ENCODE measurements at regions not wholly inside any gene's neighbourhood (a gene's known extent, or its start where the extent isn't known, plus 50 kb on each side); places are given as distances from the start of the nearest gene placed in this dataset.
A peak's percentile ranks its signal among the peaks of the same experiment; 100 is the strongest.
"Not testable (repeated sequence)": the region's sequence is repeated elsewhere in the genome, so short reads cannot be mapped to it uniquely, and the experiment has no call there.

- Histone ChIP-seq H3K9ac (no peak overlapping the region), H3K4me3 (no peak overlapping the region), H3K36me3 (ENCODE audit: low read depth) (no peaks in the 10 kb centered on the region), H3K4me1 (ENCODE audit: insufficient read depth) (peaks cover 10% of the 10 kb centered on the region), H3K9me3 (ENCODE audit: low read depth) (no peaks in the 10 kb centered on the region), H3K9me2 (ENCODE audit: insufficient read depth) (no peaks in the 10 kb centered on the region), H3K27me3 (replicated peaks; ENCODE audit: insufficient read depth) (no peaks in the 10 kb centered on the region), H3F3A (ENCODE audit: insufficient read depth) (no peaks in the 10 kb centered on the region; the same call in 1 of the 2 replicates), H2AFZ (no peak overlapping the region), H3K4me2 (ENCODE audit: unreplicated experiment) (peak overlapping the region; percentile 28), H3K79me2 (ENCODE audit: insufficient read depth) (no peaks in the 10 kb centered on the region), H3K27ac (no peak overlapping the region), H4K20me1 (ENCODE audit: insufficient read depth) (no peaks in the 10 kb centered on the region)
- in situ Hi-C loops (cut with MboI) = no loop called here
- peak; percentile 50 for DNase-seq
- 1 to 7% methylated on average over 4 of the region's 4 CpGs for WGBS, 2 experiments (ENCODE audit: low coverage in 1 of 2, low lambda C conversion rate in 2 of 2, missing lambda C conversion rate in 2 of 2)
- TF ChIP-seq EZH2 (IDR thresholded peaks at IDR 0.05; ENCODE audit: insufficient read depth, poor library complexity, severe bottlenecking) (no peak), EZH2phosphoT487 (IDR thresholded peaks at IDR 0.05; ENCODE audit: insufficient read depth, low read depth) (no peak)
These were observed 600.0 kb downstream of the KCTD12 start for GRCh38 chr13:76286178-76286577.

- no peak overlapping the region for H3K27ac ChIP-seq
- in situ Hi-C loops (cut with MboI) = no loop called here
- no peak for DNase-seq
- H3K4me2 ChIP-seq (ENCODE audit: unreplicated experiment) = no peak overlapping the region
- no peak overlapping the region for H3K4me3 ChIP-seq
- peaks cover 10% of the 10 kb centered on the region for H3K4me1 ChIP-seq (ENCODE audit: insufficient read depth)
- no peaks in the 10 kb centered on the region for H4K20me1 ChIP-seq (ENCODE audit: insufficient read depth)
- H3K9me3 ChIP-seq (ENCODE audit: low read depth) = no peaks in the 10 kb centered on the region
- no peaks in the 10 kb centered on the region; the same call in 1 of the 2 replicates for H3F3A ChIP-seq (ENCODE audit: insufficient read depth)
- no peak for TF ChIP-seq EZH2 (IDR thresholded peaks at IDR 0.05; ENCODE audit: insufficient read depth, poor library complexity, severe bottlenecking)
- TF ChIP-seq EZH2phosphoT487 (IDR thresholded peaks at IDR 0.05; ENCODE audit: insufficient read depth, low read depth) = no peak
- H3K9me2 ChIP-seq (ENCODE audit: insufficient read depth) = no peaks in the 10 kb centered on the region
- H3K36me3 ChIP-seq (ENCODE audit: low read depth) = no peaks in the 10 kb centered on the region
- no peak overlapping the region for H2AFZ ChIP-seq
- H3K9ac ChIP-seq = no peak overlapping the region
- H3K79me2 ChIP-seq (ENCODE audit: insufficient read depth) = no peaks in the 10 kb centered on the region
- no peaks in the 10 kb centered on the region for H3K27me3 ChIP-seq (replicated peaks; ENCODE audit: insufficient read depth)
- 78 to 87% methylated on average over 6 of the region's 6 CpGs for WGBS, 2 experiments (ENCODE audit: low coverage in 1 of 2, low lambda C conversion rate in 2 of 2, missing lambda C conversion rate in 2 of 2)
These were observed 600.7 kb downstream of the KCTD12 start for GRCh38 chr13:76285463-76285862.

- H3K4me2 ChIP-seq (ENCODE audit: unreplicated experiment); H3K27ac ChIP-seq; H4K20me1 ChIP-seq (ENCODE audit: insufficient read depth); H3K9ac ChIP-seq; in situ Hi-C loops (cut with MboI); DNase-seq; H3K4me3 ChIP-seq; H3K79me2 ChIP-seq (ENCODE audit: insufficient read depth); H3F3A ChIP-seq (ENCODE audit: insufficient read depth); H3K4me1 ChIP-seq (ENCODE audit: insufficient read depth); H3K9me2 ChIP-seq (ENCODE audit: insufficient read depth); H3K36me3 ChIP-seq (ENCODE audit: low read depth); H3K9me3 ChIP-seq (ENCODE audit: low read depth); H2AFZ ChIP-seq; H3K27me3 ChIP-seq (replicated peaks; ENCODE audit: insufficient read depth): not testable (repeated sequence)
- WGBS, 2 experiments (ENCODE audit: low coverage in 1 of 2, low lambda C conversion rate in 2 of 2, missing lambda C conversion rate in 2 of 2) = 5 to 7% methylated on average over 1 of the region's 1 CpG
These were observed 606.4 kb downstream of the KCTD12 start for GRCh38 chr13:76279766-76280165.

- Histone ChIP-seq H3K9me3 (ENCODE audit: low read depth) (no peaks in the 10 kb centered on the region), H3K79me2 (ENCODE audit: insufficient read depth) (no peaks in the 10 kb centered on the region), H3K27ac (no peak overlapping the region), H3K4me3 (no peak overlapping the region), H3K36me3 (ENCODE audit: low read depth) (no peaks in the 10 kb centered on the region), H4K20me1 (ENCODE audit: insufficient read depth) (no peaks in the 10 kb centered on the region), H2AFZ (no peak overlapping the region), H3F3A (ENCODE audit: insufficient read depth) (no peaks in the 10 kb centered on the region), H3K9me2 (ENCODE audit: insufficient read depth) (no peaks in the 10 kb centered on the region), H3K4me1 (ENCODE audit: insufficient read depth) (no peaks in the 10 kb centered on the region), H3K4me2 (ENCODE audit: unreplicated experiment) (no peak overlapping the region), H3K27me3 (replicated peaks; ENCODE audit: insufficient read depth) (no peaks in the 10 kb centered on the region), H3K9ac (no peak overlapping the region)
- in situ Hi-C loops (cut with MboI) = no loop called here
- DNase-seq = no peak
- TF ChIP-seq EZH2phosphoT487 (IDR thresholded peaks at IDR 0.05; ENCODE audit: insufficient read depth, low read depth) (no peak), EZH2 (IDR thresholded peaks at IDR 0.05; ENCODE audit: insufficient read depth, poor library complexity, severe bottlenecking) (no peak)
- 30 to 46% methylated on average over 2 of the region's 2 CpGs for WGBS, 2 experiments (ENCODE audit: low coverage in 1 of 2, low lambda C conversion rate in 2 of 2, missing lambda C conversion rate in 2 of 2)
These were observed 614.4 kb downstream of the KCTD12 start for GRCh38 chr13:76271728-76272232.

- H3K4me2 ChIP-seq (ENCODE audit: unreplicated experiment); H3K9ac ChIP-seq; DNase-seq; H2AFZ ChIP-seq; H3F3A ChIP-seq (ENCODE audit: insufficient read depth); H3K79me2 ChIP-seq (ENCODE audit: insufficient read depth); H3K4me3 ChIP-seq; H3K36me3 ChIP-seq (ENCODE audit: low read depth); H3K9me2 ChIP-seq (ENCODE audit: insufficient read depth); H3K9me3 ChIP-seq (ENCODE audit: low read depth); in situ Hi-C loops (cut with MboI); H3K4me1 ChIP-seq (ENCODE audit: insufficient read depth); H4K20me1 ChIP-seq (ENCODE audit: insufficient read depth); H3K27me3 ChIP-seq (replicated peaks; ENCODE audit: insufficient read depth); H3K27ac ChIP-seq: not testable (repeated sequence)
- WGBS, 2 experiments (ENCODE audit: low coverage in 1 of 2, low lambda C conversion rate in 2 of 2, missing lambda C conversion rate in 2 of 2) = 41 to 47% methylated on average over 4 of the region's 4 CpGs
These were observed 617.9 kb downstream of the KCTD12 start for GRCh38 chr13:76268307-76268706.
